ENCODE measurements at regions not wholly inside any gene's neighbourhood (a gene's known extent, or its start where the extent isn't known, plus 50 kb on each side); places are given as distances from the start of the nearest gene placed in this dataset.
A peak's percentile ranks its signal among the peaks of the same experiment; 100 is the strongest.

- Mint-ChIP-seq H3K27me3 (peaks cover 2% of the 10 kb centered on the region), H3K36me3 (ENCODE audit: low read depth) (no peaks in the 10 kb centered on the region), H3K4me3 (no peak overlapping the region), H3K4me1 (ENCODE audit: low read depth) (no peaks in the 10 kb centered on the region), H3K9me3 (no peaks in the 10 kb centered on the region), H3K27ac (no peak overlapping the region)
- POLR2A ChIA-PET = interaction anchor here (0.6 kb wide), 1 partner anchor 25 kb away, joined by 3 read pairs; no protein-coding TSS in a partner anchor
- CTCF ChIA-PET = interaction anchor here (0.7 to 6.0 kb wide), 18 partner anchors 10 to 316 kb away, joined by 3 to 103 read pairs (median 4); no protein-coding TSS in a partner anchor
- ATAC-seq (no peak), DNase-seq (peak; percentile 63)
- peak; percentile 72 for TF ChIP-seq CTCF (IDR thresholded peaks at IDR 0.05)
- intact Hi-C loops (cut with micrococcal nuclease) = loop anchor here (1.0 to 10.0 kb wide), 2 partner anchors 111 to 302 kb away; no protein-coding TSS in a partner anchor
These were observed 143.2 kb downstream of the BBOX1 start for GRCh38 chr11:27183672-27184457.

GRCh38 chr11:27179334-27179733, 138.7 kb downstream of the BBOX1 start:
- ChIA-PET POLR2A (no interaction called here), CTCF (interaction anchor here (0.8 to 0.9 kb wide), 2 partner anchors 17 to 185 kb away, joined by 3 read pairs; partner anchors contain the start of gene FIBIN)
- intact Hi-C loops (cut with micrococcal nuclease) = no loop called here
- no peak overlapping the region for H3K27ac Mint-ChIP-seq
- no peaks in the 10 kb centered on the region for H3K4me1 Mint-ChIP-seq (ENCODE audit: low read depth)
- H3K27me3 Mint-ChIP-seq = no peaks in the 10 kb centered on the region
- no peaks in the 10 kb centered on the region for H3K36me3 Mint-ChIP-seq (ENCODE audit: low read depth)
- no peak for DNase-seq
- ATAC-seq = no peak
- no peak overlapping the region for H3K4me3 Mint-ChIP-seq
- no peak for TF ChIP-seq CTCF (IDR thresholded peaks at IDR 0.05)
- H3K9me3 Mint-ChIP-seq = no peaks in the 10 kb centered on the region

- H3K27me3 Mint-ChIP-seq = no peaks in the 10 kb centered on the region
- H3K36me3 Mint-ChIP-seq (ENCODE audit: low read depth) = no peaks in the 10 kb centered on the region
- no peaks in the 10 kb centered on the region for H3K9me3 Mint-ChIP-seq
- TF ChIP-seq CTCF (IDR thresholded peaks at IDR 0.05) = no peak
- ChIA-PET POLR2A (no interaction called here), CTCF (interaction anchor here (0.8 kb wide), 1 partner anchor 185 kb away, joined by 3 read pairs; the partner anchor contains the start of gene FIBIN)
- no peak overlapping the region for H3K27ac Mint-ChIP-seq
- ATAC-seq = no peak
- no peak overlapping the region for H3K4me3 Mint-ChIP-seq
- H3K4me1 Mint-ChIP-seq (ENCODE audit: low read depth) = no peaks in the 10 kb centered on the region
- DNase-seq = no peak
- intact Hi-C loops (cut with micrococcal nuclease) = no loop called here
These were observed 138.2 kb downstream of the BBOX1 start for GRCh38 chr11:27178859-27179258.
